Panc1 (cell line): ENCODE measurements at regions not wholly inside any gene's neighbourhood (a gene's known extent, or its start where the extent isn't known, plus 50 kb on each side); places are given as distances from the start of the nearest gene placed in this dataset.

Experiments
- ATAC-seq: fragments of 200-7000 bp; cut with Tn5 transposase; 2 replicates; pipeline ENCODE4 v1.9.1; 2020; ENCODE audit warnings: mild to moderate bottlenecking, moderate library complexity
- BruUV-seq: library from RNA; stranded (reverse); fragments of 400-500 nt; replicated peaks from 2 replicates; lab custom pipeline; 2021; lab: Mats Ljungman, UMichigan
- CTCF ChIA-PET: fragments of 300-600 bp; sonication (Branson Sonifier 250); formaldehyde crosslinking; loops from one replicate; lab custom pipeline; 2022; ENCODE audit warnings: antibody characterized with exemption; lab: Charles Lee
- POLR2A ChIA-PET: fragments of 300-600 bp; sonication (Branson Sonifier 250); formaldehyde crosslinking; loops from one replicate; lab custom pipeline; 2022; ENCODE audit warnings: antibody characterized with exemption; lab: Charles Lee
- DNase-seq: peaks from one replicate; pipeline ENCODE4 v3.0.0-alpha.2; 2010; ENCODE audit warnings: low read depth, low spot score
- H3K27ac ChIP-seq: 2 replicates; pipeline ENCODE4 v1.5.1; 2011; ENCODE audit warnings: mild to moderate bottlenecking, low read length, inconsistent platforms
- H3K27me3 ChIP-seq: fragments of 200-500 bp; sonication (Bioruptor generic); 2 replicates; pipeline ENCODE4 v1.6.0; 2014; ENCODE audit warnings: low read length, inconsistent platforms; ENCODE audit not compliant: control insufficient read depth, insufficient read depth
- H3K36me3 ChIP-seq: fragments of 200-500 bp; sonication (Bioruptor generic); 2 replicates; pipeline ENCODE4 v1.5.1; 2014; ENCODE audit warnings: inconsistent platforms, mild to moderate bottlenecking, low read length, moderate library complexity; ENCODE audit not compliant: control insufficient read depth, insufficient read depth
- H3K4me1 ChIP-seq: 2 replicates; pipeline ENCODE4 v1.5.1; 2011; ENCODE audit warnings: inconsistent platforms, mild to moderate bottlenecking, low read length, moderate library complexity; ENCODE audit not compliant: control insufficient read depth, insufficient read depth
- H3K4me3 ChIP-seq, 2 experiments: 2 replicates each; pipeline ENCODE4 v1.5.1; 2011 to 2012; ENCODE audit warnings: low read depth in 2 of 2, low read length in 2 of 2, mild to moderate bottlenecking in 2 of 2, inconsistent platforms in 1 of 2, moderate library complexity in 1 of 2
- H3K9me3 ChIP-seq: fragments of 200-500 bp; sonication (Bioruptor generic); 2 replicates; pipeline ENCODE4 v1.5.1; 2014; ENCODE audit warnings: low read depth, mild to moderate bottlenecking, inconsistent platforms, low read length, moderate library complexity; ENCODE audit not compliant: control insufficient read depth, insufficient read depth
- POLR2AphosphoS5 ChIP-seq: IDR thresholded peaks from 2 replicates; pipeline ENCODE4 v1.6.1; 2012; ENCODE audit warnings: mild to moderate bottlenecking, low read depth, low read length, moderate library complexity
- SIN3A ChIP-seq: IDR thresholded peaks from 2 replicates; pipeline ENCODE4 v1.6.1; 2012; ENCODE audit warnings: low read depth, mild to moderate bottlenecking, low read length, moderate library complexity, borderline replicate concordance; ENCODE audit not compliant: insufficient read depth
- TCF7L2 ChIP-seq: IDR thresholded peaks from 2 replicates; pipeline ENCODE4 v1.6.1; 2011; ENCODE audit warnings: mild to moderate bottlenecking, low read depth, low read length, inconsistent platforms
- in situ Hi-C: cut with HindIII; loops from 2 replicates; pipeline ENCODE4 v1.10.0; 2016; ENCODE audit warnings: low sequenced_read_pairs, low pct_unique_long_range_greater_than_20kb
- intact Hi-C: fragments of 100-400 bp; cut with micrococcal nuclease; formaldehyde crosslinking; loops from one replicate; pipeline ENCODE4 v1.10.0; 2022; ENCODE audit not compliant: unreplicated experiment
- TF ChIP-seq, protein P1 (sequence below): fragments of 450-650 bp; IDR thresholded peaks from 2 replicates; pipeline ENCODE4 v1.5.1; 2017; ENCODE audit warnings: mild to moderate bottlenecking
- TF ChIP-seq, protein P2 (sequence below), 2 experiments: IDR thresholded peaks; 2 replicates each; pipeline ENCODE4 v1.6.1; 2011 to 2012; ENCODE audit warnings: low read depth in 2 of 2, control low read depth in 1 of 2, low read length in 1 of 2, mild to moderate bottlenecking in 1 of 2, moderate library complexity in 1 of 2; ENCODE audit not compliant: insufficient read depth in 1 of 2

DNA sequence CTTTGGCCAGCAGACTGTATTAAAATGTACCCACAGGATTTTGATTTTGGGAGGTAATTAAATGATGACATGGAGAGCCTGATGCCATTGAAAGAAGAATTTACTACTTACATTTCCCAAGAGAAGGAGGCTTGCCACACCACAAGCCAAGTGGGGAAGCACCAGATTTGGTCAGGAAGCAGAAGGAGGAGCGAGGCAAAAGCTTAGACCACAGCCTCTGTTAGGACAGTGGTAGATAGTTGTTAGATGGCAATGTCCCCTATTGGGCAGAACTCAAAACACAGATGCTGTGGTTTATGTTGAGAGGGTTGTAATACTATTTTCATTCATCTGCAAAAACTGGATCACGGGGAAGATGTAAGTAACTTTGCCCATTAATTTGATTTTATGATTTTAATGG, 709.4 kb downstream of the VRK1 start:
- H3K36me3 ChIP-seq, result no peaks in the 10 kb centered on the region
- H3K4me3 ChIP-seq, result no peak overlapping the region
- no peaks in the 10 kb centered on the region for H3K4me1 ChIP-seq
- no peaks in the 10 kb centered on the region for H3K9me3 ChIP-seq
- no TSS peak for BruUV-seq
- ATAC-seq (no peak), DNase-seq (no peak)
- TF ChIP-seq SIN3A (no peak), TCF7L2 (no peak), POLR2AphosphoS5 (no peak)
- TF ChIP-seq, protein P1, sequence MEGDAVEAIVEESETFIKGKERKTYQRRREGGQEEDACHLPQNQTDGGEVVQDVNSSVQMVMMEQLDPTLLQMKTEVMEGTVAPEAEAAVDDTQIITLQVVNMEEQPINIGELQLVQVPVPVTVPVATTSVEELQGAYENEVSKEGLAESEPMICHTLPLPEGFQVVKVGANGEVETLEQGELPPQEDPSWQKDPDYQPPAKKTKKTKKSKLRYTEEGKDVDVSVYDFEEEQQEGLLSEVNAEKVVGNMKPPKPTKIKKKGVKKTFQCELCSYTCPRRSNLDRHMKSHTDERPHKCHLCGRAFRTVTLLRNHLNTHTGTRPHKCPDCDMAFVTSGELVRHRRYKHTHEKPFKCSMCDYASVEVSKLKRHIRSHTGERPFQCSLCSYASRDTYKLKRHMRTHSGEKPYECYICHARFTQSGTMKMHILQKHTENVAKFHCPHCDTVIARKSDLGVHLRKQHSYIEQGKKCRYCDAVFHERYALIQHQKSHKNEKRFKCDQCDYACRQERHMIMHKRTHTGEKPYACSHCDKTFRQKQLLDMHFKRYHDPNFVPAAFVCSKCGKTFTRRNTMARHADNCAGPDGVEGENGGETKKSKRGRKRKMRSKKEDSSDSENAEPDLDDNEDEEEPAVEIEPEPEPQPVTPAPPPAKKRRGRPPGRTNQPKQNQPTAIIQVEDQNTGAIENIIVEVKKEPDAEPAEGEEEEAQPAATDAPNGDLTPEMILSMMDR, result no peak
- TF ChIP-seq, protein P2, sequence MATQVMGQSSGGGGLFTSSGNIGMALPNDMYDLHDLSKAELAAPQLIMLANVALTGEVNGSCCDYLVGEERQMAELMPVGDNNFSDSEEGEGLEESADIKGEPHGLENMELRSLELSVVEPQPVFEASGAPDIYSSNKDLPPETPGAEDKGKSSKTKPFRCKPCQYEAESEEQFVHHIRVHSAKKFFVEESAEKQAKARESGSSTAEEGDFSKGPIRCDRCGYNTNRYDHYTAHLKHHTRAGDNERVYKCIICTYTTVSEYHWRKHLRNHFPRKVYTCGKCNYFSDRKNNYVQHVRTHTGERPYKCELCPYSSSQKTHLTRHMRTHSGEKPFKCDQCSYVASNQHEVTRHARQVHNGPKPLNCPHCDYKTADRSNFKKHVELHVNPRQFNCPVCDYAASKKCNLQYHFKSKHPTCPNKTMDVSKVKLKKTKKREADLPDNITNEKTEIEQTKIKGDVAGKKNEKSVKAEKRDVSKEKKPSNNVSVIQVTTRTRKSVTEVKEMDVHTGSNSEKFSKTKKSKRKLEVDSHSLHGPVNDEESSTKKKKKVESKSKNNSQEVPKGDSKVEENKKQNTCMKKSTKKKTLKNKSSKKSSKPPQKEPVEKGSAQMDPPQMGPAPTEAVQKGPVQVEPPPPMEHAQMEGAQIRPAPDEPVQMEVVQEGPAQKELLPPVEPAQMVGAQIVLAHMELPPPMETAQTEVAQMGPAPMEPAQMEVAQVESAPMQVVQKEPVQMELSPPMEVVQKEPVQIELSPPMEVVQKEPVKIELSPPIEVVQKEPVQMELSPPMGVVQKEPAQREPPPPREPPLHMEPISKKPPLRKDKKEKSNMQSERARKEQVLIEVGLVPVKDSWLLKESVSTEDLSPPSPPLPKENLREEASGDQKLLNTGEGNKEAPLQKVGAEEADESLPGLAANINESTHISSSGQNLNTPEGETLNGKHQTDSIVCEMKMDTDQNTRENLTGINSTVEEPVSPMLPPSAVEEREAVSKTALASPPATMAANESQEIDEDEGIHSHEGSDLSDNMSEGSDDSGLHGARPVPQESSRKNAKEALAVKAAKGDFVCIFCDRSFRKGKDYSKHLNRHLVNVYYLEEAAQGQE (IDR thresholded peaks at IDR 0.05; ENCODE audit: insufficient read depth in 1 of 2, low read depth in 2 of 2, low read length in 1 of 2), result no peak
- ChIA-PET POLR2A (no interaction called here), CTCF (no interaction called here)
- no peaks in the 10 kb centered on the region for H3K27me3 ChIP-seq
- no peak overlapping the region for H3K27ac ChIP-seq
- in situ Hi-C loops (no loop called here), intact Hi-C loops (no loop called here)

DNA sequence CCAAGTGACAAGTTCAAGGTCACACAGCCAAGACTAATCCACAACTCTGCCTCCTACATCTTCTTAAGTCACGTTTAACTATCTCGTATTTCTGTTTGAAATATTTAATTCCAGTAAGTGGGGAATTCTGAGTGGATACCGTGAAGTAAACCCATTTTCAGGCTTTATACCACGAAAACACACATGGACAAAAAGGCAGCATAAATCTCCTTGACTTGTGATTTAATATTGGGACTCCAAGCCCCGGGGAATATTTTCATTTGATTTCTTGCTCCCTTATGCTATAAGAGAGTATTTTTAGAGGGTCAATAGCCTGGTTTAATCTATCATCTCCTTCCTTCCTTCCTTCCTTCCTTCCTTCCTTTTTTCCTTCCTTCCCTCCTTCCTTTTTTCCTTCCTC, 716.7 kb downstream of the VRK1 start:
- POLR2A ChIA-PET, result no interaction called here
- ATAC-seq, result no peak
- H3K36me3 ChIP-seq, result no peaks in the 10 kb centered on the region
- no peaks in the 10 kb centered on the region for H3K9me3 ChIP-seq
- no peak overlapping the region for H3K27ac ChIP-seq
- no peaks in the 10 kb centered on the region for H3K4me1 ChIP-seq
- DNase-seq, result no peak
- H3K4me3 ChIP-seq, result no peak overlapping the region
- in situ Hi-C loops, result no loop called here
- CTCF ChIA-PET, result no interaction called here
- TF ChIP-seq POLR2AphosphoS5 (no peak), TCF7L2 (no peak), SIN3A (no peak)
- no TSS peak for BruUV-seq
- intact Hi-C loops, result no loop called here
- H3K27me3 ChIP-seq, result no peaks in the 10 kb centered on the region

DNA sequence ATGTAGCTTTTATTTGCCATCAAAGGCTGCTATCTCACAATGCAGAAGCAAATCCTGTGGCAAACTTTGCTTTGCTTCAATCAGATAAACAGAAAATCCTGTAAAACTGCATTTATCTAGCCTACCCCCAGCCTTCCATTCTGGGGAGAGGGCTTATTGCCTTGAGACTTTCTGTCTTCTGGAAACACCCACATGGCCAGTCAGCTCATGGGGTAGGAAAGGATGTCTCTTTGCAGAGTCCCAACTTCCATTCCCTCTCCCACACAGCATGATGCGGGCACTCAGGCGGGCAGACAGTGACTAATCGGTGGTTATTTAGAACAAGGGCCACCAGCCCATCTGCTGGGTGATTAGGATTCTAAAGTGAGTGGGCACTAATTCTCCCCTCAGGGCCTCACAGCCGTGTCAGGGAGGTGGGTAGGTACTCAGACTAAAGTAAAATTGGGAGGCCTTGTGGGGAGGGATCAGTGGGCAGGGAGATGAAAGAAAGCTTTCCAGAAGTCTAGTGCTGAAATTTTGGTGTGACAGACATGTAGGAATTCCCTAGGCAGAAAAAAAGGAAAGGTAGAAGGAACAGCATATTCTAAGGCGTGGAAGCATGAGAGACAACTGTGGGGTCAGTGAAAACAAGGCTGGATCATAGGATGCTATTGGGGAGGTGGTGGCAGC, 720.5 kb downstream of the VRK1 start:
- no peaks in the 10 kb centered on the region for H3K9me3 ChIP-seq
- POLR2A ChIA-PET, result no interaction called here
- ATAC-seq (no peak), DNase-seq (no peak)
- H3K36me3 ChIP-seq, result no peaks in the 10 kb centered on the region
- no peak overlapping the region for H3K4me3 ChIP-seq
- in situ Hi-C loops, result no loop called here
- TF ChIP-seq TCF7L2 (no peak), POLR2AphosphoS5 (no peak)
- TF ChIP-seq, protein P1, result no peak
- no peaks in the 10 kb centered on the region for H3K27me3 ChIP-seq
- BruUV-seq, result no TSS peak
- CTCF ChIA-PET, result no interaction called here
- H3K4me1 ChIP-seq, result no peaks in the 10 kb centered on the region
- no peak overlapping the region for H3K27ac ChIP-seq
- intact Hi-C loops, result no loop called here
